HepG2 (cell line): ENCODE measurements at regions not wholly inside any gene's neighbourhood (a gene's known extent, or its start where the extent isn't known, plus 50 kb on each side); places are given as distances from the start of the nearest gene placed in this dataset.

Experiments
- ARID5B ChIP-seq: IDR thresholded peaks from 2 replicates; pipeline ENCODE4 v1.4.0; 2020; ENCODE audit warnings: mild to moderate bottlenecking, missing genetic modification reagents
- DBP ChIP-seq: sonication (generic); formaldehyde crosslinking; IDR thresholded peaks from 2 replicates; pipeline ENCODE4 v1.4.0; 2020; ENCODE audit warnings: missing genetic modification reagents; ENCODE audit errors: not compliant biosample characterization
- FOXC1 ChIP-seq: sonication (generic); formaldehyde crosslinking; IDR thresholded peaks from 2 replicates; pipeline ENCODE4 v1.8.0; 2022; ENCODE audit warnings: mild to moderate bottlenecking, missing genetic modification reagents, borderline replicate concordance
- MATR3 ChIP-seq: sonication (generic); formaldehyde crosslinking; IDR thresholded peaks from 2 replicates; pipeline ENCODE4 v1.4.0; 2020; ENCODE audit warnings: missing genetic modification reagents
- PLSCR1 ChIP-seq: sonication (generic); formaldehyde crosslinking; IDR thresholded peaks from 2 replicates; pipeline ENCODE4 v1.5.0; 2020; ENCODE audit warnings: missing genetic modification reagents, mild to moderate bottlenecking, borderline replicate concordance
- ZBTB26 ChIP-seq: IDR thresholded peaks from 2 replicates; pipeline ENCODE4 v1.6.1; 2016; ENCODE audit warnings: missing compliant biosample characterization, missing genetic modification reagents, borderline replicate concordance
- ZFP37 ChIP-seq: sonication (generic); formaldehyde crosslinking; IDR thresholded peaks from 2 replicates; pipeline ENCODE4 v1.4.0; 2020; ENCODE audit warnings: missing genetic modification reagents, borderline replicate concordance
- ZMYM3 ChIP-seq: sonication (generic); formaldehyde crosslinking; IDR thresholded peaks from 2 replicates; pipeline ENCODE4 v1.5.1; 2020; ENCODE audit warnings: mild to moderate bottlenecking, missing genetic modification reagents
- ZNF282 ChIP-seq: fragments of 450-650 bp; IDR thresholded peaks from 2 replicates; pipeline ENCODE4 v1.6.1; 2018; ENCODE audit not compliant: partially characterized antibody

- TF ChIP-seq ZBTB26 (CRISPR knock-in tag): no peak
- no peak for TF ChIP-seq ZFP37
- no peak for TF ChIP-seq ARID5B (CRISPR knock-in tag)
- no peak for TF ChIP-seq MATR3
- no peak for TF ChIP-seq PLSCR1 (CRISPR knock-in tag)
- no peak for TF ChIP-seq FOXC1 (CRISPR knock-in tag)
- no peak for TF ChIP-seq ZMYM3 (CRISPR knock-in tag)
- TF ChIP-seq ZNF282: no peak
- TF ChIP-seq DBP (CRISPR knock-in tag): no peak
- TF ChIP-seq, all 625 proteins: peak for 0
Observed at GRCh38 chr7:118720632-118721031, 496.1 kb downstream of the ANKRD7 start (continued).
